ENCODE measurements at regions not wholly inside any gene's neighbourhood (a gene's known extent, or its start where the extent isn't known, plus 50 kb on each side); places are given as distances from the start of the nearest gene placed in this dataset.
"Not testable (repeated sequence)": the region's sequence is repeated elsewhere in the genome, so short reads cannot be mapped to it uniquely, and the experiment has no call there.

GRCh38 chr21:8998480-8998879 is 1522.9 kb upstream of the TPTE start:
- H3K9ac ChIP-seq (ENCODE audit: control insufficient read depth, insufficient read depth, low read length); RAD21 ChIA-PET (ENCODE audit: unreplicated experiment); H3K9me3 ChIP-seq (replicated peaks; ENCODE audit: control insufficient read depth, insufficient read depth, low read length); in situ Hi-C loops (cut with MboI); H3K4me3 ChIP-seq; H3K4me2 ChIP-seq (ENCODE audit: control insufficient read depth, insufficient read depth); ATAC-seq; DNase-seq (ENCODE audit: low read depth, low spot score); H3K27me3 ChIP-seq (replicated peaks in 1 of 2; ENCODE audit: control insufficient read depth in 2 of 2, insufficient read depth in 2 of 2, low read length in 1 of 2); BruUV-seq (replicated peaks); H3K79me2 ChIP-seq (ENCODE audit: control insufficient read depth, insufficient read depth, low read length); H2AFZ ChIP-seq (ENCODE audit: control insufficient read depth, low read depth, low read length); SMC1A ChIA-PET (ENCODE audit: uncharacterized antibody, unreplicated experiment); intact Hi-C loops (cut with micrococcal nuclease; ENCODE audit: unreplicated experiment); CTCF ChIA-PET; H3K36me3 ChIP-seq (ENCODE audit: control insufficient read depth in 2 of 2, insufficient read depth in 2 of 2, low read length in 1 of 2); FAIRE-seq; H3K4me1 ChIP-seq (ENCODE audit: control insufficient read depth, insufficient read depth, low read length); H4K20me1 ChIP-seq (ENCODE audit: control insufficient read depth, insufficient read depth); POLR2A ChIA-PET; H3K27ac ChIP-seq (ENCODE audit: control insufficient read depth, insufficient read depth): not testable (repeated sequence)
- WGBS (ENCODE audit: insufficient coverage, insufficient replicate concordance, low lambda C conversion rate, missing lambda C conversion rate): 52% methylated on average over 1 of the region's 1 CpG

GRCh38 chr21:8998946-8999681 is 1522.3 kb upstream of the TPTE start:
- Histone ChIP-seq H3K4me1 (ENCODE audit: control insufficient read depth, insufficient read depth, low read length) (no peaks in the 10 kb centered on the region), H3K36me3 (ENCODE audit: control insufficient read depth in 2 of 2, insufficient read depth in 2 of 2, low read length in 1 of 2) (no peaks in the 10 kb centered on the region), H3K9me3 (replicated peaks; ENCODE audit: control insufficient read depth, insufficient read depth, low read length) (no peaks in the 10 kb centered on the region), H3K4me2 (ENCODE audit: control insufficient read depth, insufficient read depth) (no peak overlapping the region), H3K4me3 (no peak overlapping the region), H3K27me3 (replicated peaks in 1 of 2; ENCODE audit: control insufficient read depth in 2 of 2, insufficient read depth in 2 of 2, low read length in 1 of 2) (no peaks in the 10 kb centered on the region), H4K20me1 (ENCODE audit: control insufficient read depth, insufficient read depth) (no peaks in the 10 kb centered on the region), H3K9ac (ENCODE audit: control insufficient read depth, insufficient read depth, low read length) (no peak overlapping the region), H3K79me2 (ENCODE audit: control insufficient read depth, insufficient read depth, low read length) (no peaks in the 10 kb centered on the region), H2AFZ (ENCODE audit: control insufficient read depth, low read depth, low read length) (no peak overlapping the region), H3K27ac (ENCODE audit: control insufficient read depth, insufficient read depth) (no peak overlapping the region)
- BruUV-seq (replicated peaks): no TSS peak
- TF ChIP-seq ZBTB40 (IDR thresholded peaks at IDR 0.05; ENCODE audit: borderline replicate concordance): no peak
- no peak for TF ChIP-seq MXI1 (IDR thresholded peaks at IDR 0.05; ENCODE audit: low read depth, low read length)
- no peak for TF ChIP-seq ZNF24 (IDR thresholded peaks at IDR 0.05)
- no peak for TF ChIP-seq BMI1 (IDR thresholded peaks at IDR 0.05; ENCODE audit: borderline replicate concordance)
- TF ChIP-seq NFYA (IDR thresholded peaks at IDR 0.05; ENCODE audit: borderline replicate concordance, low read depth, low read length): no peak
- TF ChIP-seq TCF3 (IDR thresholded peaks at IDR 0.05; ENCODE audit: borderline replicate concordance, insufficient read depth, low read depth, low read length): no peak
- in situ Hi-C loops (cut with MboI): no loop called here
- DNase-seq (ENCODE audit: low read depth, low spot score): no peak
- POLR2A ChIA-PET: no interaction called here
- WGBS (ENCODE audit: insufficient coverage, insufficient replicate concordance, low lambda C conversion rate, missing lambda C conversion rate): 8% methylated on average over 4 of the region's 4 CpGs
- no peak for ATAC-seq
- intact Hi-C loops (cut with micrococcal nuclease; ENCODE audit: unreplicated experiment): no loop called here
- no peak for FAIRE-seq
- CTCF ChIA-PET: no interaction called here
- RAD21 ChIA-PET (ENCODE audit: unreplicated experiment): no interaction called here
- SMC1A ChIA-PET (ENCODE audit: uncharacterized antibody, unreplicated experiment): no interaction called here

- H3K79me2 ChIP-seq (ENCODE audit: control insufficient read depth, insufficient read depth, low read length); H3K4me1 ChIP-seq (ENCODE audit: control insufficient read depth, insufficient read depth, low read length); H2AFZ ChIP-seq (ENCODE audit: control insufficient read depth, low read depth, low read length); FAIRE-seq; H3K36me3 ChIP-seq (ENCODE audit: control insufficient read depth in 2 of 2, insufficient read depth in 2 of 2, low read length in 1 of 2); H3K4me3 ChIP-seq; H3K27me3 ChIP-seq (replicated peaks in 1 of 2; ENCODE audit: control insufficient read depth in 2 of 2, insufficient read depth in 2 of 2, low read length in 1 of 2); DNase-seq (ENCODE audit: low read depth, low spot score); BruUV-seq (replicated peaks); H3K4me2 ChIP-seq (ENCODE audit: control insufficient read depth, insufficient read depth); RAD21 ChIA-PET (ENCODE audit: unreplicated experiment); CTCF ChIA-PET; H3K9ac ChIP-seq (ENCODE audit: control insufficient read depth, insufficient read depth, low read length); ATAC-seq; POLR2A ChIA-PET; in situ Hi-C loops (cut with MboI); H3K27ac ChIP-seq (ENCODE audit: control insufficient read depth, insufficient read depth); intact Hi-C loops (cut with micrococcal nuclease; ENCODE audit: unreplicated experiment); H3K9me3 ChIP-seq (replicated peaks; ENCODE audit: control insufficient read depth, insufficient read depth, low read length); SMC1A ChIA-PET (ENCODE audit: uncharacterized antibody, unreplicated experiment); H4K20me1 ChIP-seq (ENCODE audit: control insufficient read depth, insufficient read depth): not testable (repeated sequence)
- WGBS (ENCODE audit: insufficient coverage, insufficient replicate concordance, low lambda C conversion rate, missing lambda C conversion rate): 0% methylated on average over 1 of the region's 1 CpG
These were observed 1521.3 kb upstream of the TPTE start for GRCh38 chr21:9000132-9000531.
